ENCODE measurements at regions not wholly inside any gene's neighbourhood (a gene's known extent, or its start where the extent isn't known, plus 50 kb on each side); places are given as distances from the start of the nearest gene placed in this dataset.

DNA sequence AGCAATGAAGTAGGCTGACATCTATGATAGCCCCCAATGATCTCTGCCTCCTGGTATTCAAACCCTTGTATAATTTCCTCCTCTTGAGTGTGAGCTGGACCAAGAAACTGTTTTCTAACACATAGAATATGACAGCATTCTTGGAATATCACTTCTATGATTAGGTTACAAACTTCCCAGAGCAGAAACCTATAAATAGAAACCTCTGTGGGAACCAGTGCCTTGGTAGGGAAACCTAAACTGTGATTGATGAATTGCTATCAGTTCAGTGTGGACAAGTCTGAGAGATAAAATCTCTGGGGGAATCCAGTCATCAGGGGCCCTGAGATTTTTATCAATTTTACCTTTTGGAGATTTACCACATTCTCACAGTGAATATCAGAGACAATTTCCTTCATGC is 756.5 kb upstream of the AGA start:
- intact Hi-C loops (cut with micrococcal nuclease; ENCODE audit: unreplicated experiment), result no loop called here
- Histone ChIP-seq H3K4me1 (ENCODE audit: insufficient read depth, low read length) (no peaks in the 10 kb centered on the region), H3K27ac (ENCODE audit: extremely low read length, insufficient read depth, low read length) (no peak overlapping the region), H3K9ac (ENCODE audit: insufficient read depth, low read depth, low read length) (no peak overlapping the region), H3K36me3 (replicated peaks in 1 of 2; ENCODE audit: control insufficient read depth in 1 of 2, insufficient read depth in 2 of 2, low read length in 2 of 2) (no peaks in the 10 kb centered on the region), H3K79me2 (ENCODE audit: insufficient read depth, low read length) (no peaks in the 10 kb centered on the region), H4K20me1 (ENCODE audit: insufficient read depth, low read length) (no peaks in the 10 kb centered on the region), H3K9me3 (ENCODE audit: low read length) (0 out of 2 replicates have a peak, but pooled peaks cover 13% of the 10 kb centered on the region), H3K4me3 (replicated peaks in 1 of 3; ENCODE audit: insufficient read depth in 1 of 3, low read depth in 2 of 3, low read length in 3 of 3) (no peak overlapping the region), H3K4me2 (ENCODE audit: low read depth, low read length) (no peak overlapping the region), H3K27me3 (ENCODE audit: control insufficient read depth in 1 of 2, insufficient read depth in 2 of 2, low read length in 2 of 2) (no peaks in the 10 kb centered on the region), H2AFZ (ENCODE audit: low read length) (no peak overlapping the region)
- TF ChIP-seq EZH2 (conservative IDR thresholded peaks at IDR 0.05; ENCODE audit: low read depth, low read length) (no peak), CREB3 (CRISPR knock-in tag; IDR thresholded peaks at IDR 0.05) (no peak), TFAP4 (IDR thresholded peaks at IDR 0.05; ENCODE audit: borderline replicate concordance, low read depth) (no peak), SIN3A (IDR thresholded peaks at IDR 0.05; ENCODE audit: borderline replicate concordance, low read depth, low read length) (no peak), PITX1 (CRISPR knock-in tag; IDR thresholded peaks at IDR 0.05) (no peak)
- TF ChIP-seq, protein P1, sequence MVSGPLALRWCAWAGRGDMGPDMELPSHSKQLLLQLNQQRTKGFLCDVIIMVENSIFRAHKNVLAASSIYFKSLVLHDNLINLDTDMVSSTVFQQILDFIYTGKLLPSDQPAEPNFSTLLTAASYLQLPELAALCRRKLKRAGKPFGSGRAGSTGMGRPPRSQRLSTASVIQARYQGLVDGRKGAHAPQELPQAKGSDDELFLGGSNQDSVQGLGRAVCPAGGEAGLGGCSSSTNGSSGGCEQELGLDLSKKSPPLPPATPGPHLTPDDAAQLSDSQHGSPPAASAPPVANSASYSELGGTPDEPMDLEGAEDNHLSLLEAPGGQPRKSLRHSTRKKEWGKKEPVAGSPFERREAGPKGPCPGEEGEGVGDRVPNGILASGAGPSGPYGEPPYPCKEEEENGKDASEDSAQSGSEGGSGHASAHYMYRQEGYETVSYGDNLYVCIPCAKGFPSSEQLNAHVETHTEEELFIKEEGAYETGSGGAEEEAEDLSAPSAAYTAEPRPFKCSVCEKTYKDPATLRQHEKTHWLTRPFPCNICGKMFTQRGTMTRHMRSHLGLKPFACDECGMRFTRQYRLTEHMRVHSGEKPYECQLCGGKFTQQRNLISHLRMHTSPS (CRISPR knock-in tag; IDR thresholded peaks at IDR 0.05; ENCODE audit: low read depth), result no peak
- no peak for FAIRE-seq
- in situ Hi-C loops (cut with HindIII; ENCODE audit: extremely low pct_ligation_motif_present, low pct_unique_long_range_greater_than_20kb), result no loop called here
- no peak for DNase-seq (ENCODE audit: low spot score)
- no TSS peak for BruUV-seq (replicated peaks)
- ChIA-PET CTCF (ENCODE audit: low intra/inter-chr PET ratio, low total read pairs) (no interaction called here), POLR2A (no interaction called here)
- no peak for ATAC-seq

Data from HepG2 (cell line).